HL-60 (cell line): ENCODE measurements at regions not wholly inside any gene's neighbourhood (a gene's known extent, or its start where the extent isn't known, plus 50 kb on each side); places are given as distances from the start of the nearest gene placed in this dataset.

ENCODE experiments used
- DNase-seq, 2 experiments: peaks; one replicate each; pipeline ENCODE4 v3.0.0-alpha.2; 2010 to 2020; ENCODE audit warnings: low read depth in 1 of 2, low spot score in 1 of 2
- H3K27ac ChIP-seq: fragments of 250-450 bp; sonication (Bioruptor Pico); replicated peaks from 2 replicates; pipeline ENCODE4 v1.5.1; 2020; ENCODE audit warnings: mild to moderate bottlenecking, moderate library complexity
- H3K27me3 ChIP-seq: fragments of 250-450 bp; sonication (Bioruptor Pico); 2 replicates; pipeline ENCODE4 v1.5.1; 2021; ENCODE audit warnings: mild to moderate bottlenecking, moderate library complexity; ENCODE audit not compliant: insufficient read depth, poor library complexity, severe bottlenecking
- H3K4me3 ChIP-seq: replicated peaks from 2 replicates; pipeline ENCODE4 v1.5.1; 2011; ENCODE audit warnings: mild to moderate bottlenecking, control low read depth, low read length; ENCODE audit not compliant: insufficient read depth
- CTCF ChIP-seq: IDR thresholded peaks from one replicate; pipeline ENCODE4 v1.5.1; 2011; ENCODE audit warnings: low read length, control low read depth, inconsistent platforms; ENCODE audit not compliant: insufficient read depth
- GABPA ChIP-seq: IDR thresholded peaks from 2 replicates; pipeline ENCODE4 v1.6.1; 2012; ENCODE audit warnings: low read depth
- POLR2AphosphoS5 ChIP-seq: IDR thresholded peaks from 2 replicates; pipeline ENCODE4 v1.6.1; 2012; ENCODE audit warnings: low read depth
- REST ChIP-seq: IDR thresholded peaks from 2 replicates; pipeline ENCODE4 v1.6.1; 2012; ENCODE audit warnings: low read depth; ENCODE audit not compliant: insufficient replicate concordance
- SPI1 ChIP-seq: IDR thresholded peaks from 2 replicates; pipeline ENCODE4 v1.6.1; 2012; ENCODE audit warnings: low read depth, mild to moderate bottlenecking, borderline replicate concordance

- Histone ChIP-seq H3K27me3 (no peaks in the 10 kb centered on the region), H3K27ac (no peak overlapping the region), H3K4me3 (no peak overlapping the region)
- TF ChIP-seq SPI1 (no peak), POLR2AphosphoS5 (no peak), GABPA (no peak), REST (no peak), CTCF (no peak)
- no peak for DNase-seq
Measured at GRCh38 chr1:209483691-209484090, 99.8 kb upstream of the CAMK1G start.

GRCh38 chr1:209484429-209484828, 99.1 kb upstream of the CAMK1G start:
- H3K27me3 ChIP-seq = no peaks in the 10 kb centered on the region
- TF ChIP-seq GABPA = no peak
- no peak for TF ChIP-seq POLR2AphosphoS5
- TF ChIP-seq CTCF = no peak
- no peak for TF ChIP-seq SPI1
- TF ChIP-seq REST = no peak
- H3K4me3 ChIP-seq = no peak overlapping the region
- no peak for DNase-seq
- no peak overlapping the region for H3K27ac ChIP-seq

GRCh38 chr1:209485167-209485566, 98.3 kb upstream of the CAMK1G start:
- DNase-seq = no peak
- Histone ChIP-seq H3K27ac (no peak overlapping the region), H3K27me3 (no peaks in the 10 kb centered on the region), H3K4me3 (no peak overlapping the region)
- TF ChIP-seq SPI1 = no peak
- TF ChIP-seq GABPA = no peak
- no peak for TF ChIP-seq REST
- TF ChIP-seq CTCF = no peak
- no peak for TF ChIP-seq POLR2AphosphoS5
